ENCODE measurements at regions not wholly inside any gene's neighbourhood (a gene's known extent, or its start where the extent isn't known, plus 50 kb on each side); places are given as distances from the start of the nearest gene placed in this dataset.
"Not testable (repeated sequence)": the region's sequence is repeated elsewhere in the genome, so short reads cannot be mapped to it uniquely, and the experiment has no call there.

- ChIA-PET CTCF (interaction anchor here (1.3 to 1.6 kb wide), 2 partner anchors 9 to 11 kb away, joined by 3 read pairs; no protein-coding TSS in a partner anchor), POLR2A (no interaction called here)
- TF ChIP-seq CTCF (IDR thresholded peaks at IDR 0.05; ENCODE audit: control extremely low read depth, extremely low read depth, low read depth, missing control alignments): no peak
- no peak for DNase-seq (ENCODE audit: extremely low spot score)
These were observed 56.1 kb upstream of the USP3 start for GRCh38 chr15:63448266-63448665.

- CTCF ChIA-PET: interaction anchor here (1.6 kb wide), 1 partner anchor 10 kb away, joined by 3 read pairs; no protein-coding TSS in a partner anchor
- DNase-seq (ENCODE audit: extremely low spot score); POLR2A ChIA-PET: not testable (repeated sequence)
These were observed 55.4 kb upstream of the USP3 start for GRCh38 chr15:63448872-63449555.

GRCh38 chr15:63449731-63450130, 54.7 kb upstream of the USP3 start:
- no peak for TF ChIP-seq CTCF (IDR thresholded peaks at IDR 0.05; ENCODE audit: control extremely low read depth, extremely low read depth, low read depth, missing control alignments)
- ChIA-PET CTCF (no interaction called here), POLR2A (no interaction called here)
- DNase-seq (ENCODE audit: extremely low spot score): no peak

- ChIA-PET POLR2A (no interaction called here), CTCF (interaction anchor here (1.1 kb wide), 1 partner anchor 16 kb away, joined by 3 read pairs; no protein-coding TSS in a partner anchor)
These were observed 53.5 kb upstream of the USP3 start for GRCh38 chr15:63450884-63451225.

DNA sequence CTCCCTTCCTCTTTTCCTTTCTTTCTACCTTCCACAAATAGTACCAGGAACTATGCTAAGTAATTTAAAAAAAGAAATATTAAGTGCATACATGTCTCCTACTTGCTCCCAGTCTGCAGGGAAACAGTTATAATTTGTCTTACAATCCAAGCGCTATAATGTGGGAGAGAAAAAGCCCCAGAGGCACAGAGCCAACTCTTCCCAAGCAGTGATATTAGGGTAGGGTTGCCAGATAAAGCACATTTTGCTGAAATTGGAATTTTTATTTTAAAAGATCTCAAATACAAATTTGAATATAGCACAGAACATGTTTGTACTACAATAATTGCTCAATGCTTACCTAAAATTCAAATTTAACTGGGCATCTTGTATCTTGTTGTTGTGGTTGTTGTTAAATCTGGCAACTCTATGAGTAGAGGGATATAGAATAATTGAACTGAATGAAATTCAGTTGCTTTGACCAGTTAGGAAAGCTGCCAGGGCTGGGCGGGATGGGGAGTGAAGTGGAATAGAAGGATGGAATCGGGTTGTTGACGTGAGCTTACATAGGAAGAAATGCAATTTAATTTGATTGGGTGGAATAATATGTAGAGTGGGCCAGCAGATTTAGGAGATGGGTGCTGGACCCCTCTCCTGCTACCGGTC, 52.6 kb upstream of the USP3 start:
- no peak for TF ChIP-seq CTCF (IDR thresholded peaks at IDR 0.05; ENCODE audit: control extremely low read depth, extremely low read depth, low read depth, missing control alignments)
- no peak for DNase-seq (ENCODE audit: extremely low spot score)
- ChIA-PET POLR2A (no interaction called here), CTCF (interaction anchor here (1.1 kb wide), 1 partner anchor 15 kb away, joined by 3 read pairs; no protein-coding TSS in a partner anchor)

More at GRCh38 chr15:63450884-63451225, 53.5 kb upstream of the USP3 start:
- DNase-seq (ENCODE audit: extremely low spot score): no peak
- no peak for TF ChIP-seq CTCF (IDR thresholded peaks at IDR 0.05; ENCODE audit: control extremely low read depth, extremely low read depth, low read depth, missing control alignments)

- ChIA-PET CTCF (interaction anchor here (1.0 kb wide), 1 partner anchor 405 kb away, joined by 3 read pairs; no protein-coding TSS in a partner anchor), POLR2A (no interaction called here)
- no peak for TF ChIP-seq CTCF (IDR thresholded peaks at IDR 0.05; ENCODE audit: control extremely low read depth, extremely low read depth, low read depth, missing control alignments)
- no peak for DNase-seq (ENCODE audit: extremely low spot score)
These were observed 51.7 kb upstream of the USP3 start for GRCh38 chr15:63452552-63453136.
